Ishikawa (cell line): ENCODE measurements at regions not wholly inside any gene's neighbourhood (a gene's known extent, or its start where the extent isn't known, plus 50 kb on each side); places are given as distances from the start of the nearest gene placed in this dataset.

Experiments
- TAF1 ChIP-seq: IDR thresholded peaks from 2 replicates; pipeline ENCODE4 v1.6.1; 2012; ENCODE audit warnings: low read depth, mild to moderate bottlenecking
- TF ChIP-seq, protein P1 (sequence below): IDR thresholded peaks from 2 replicates; pipeline ENCODE4 v1.6.1; 2012

DNA sequence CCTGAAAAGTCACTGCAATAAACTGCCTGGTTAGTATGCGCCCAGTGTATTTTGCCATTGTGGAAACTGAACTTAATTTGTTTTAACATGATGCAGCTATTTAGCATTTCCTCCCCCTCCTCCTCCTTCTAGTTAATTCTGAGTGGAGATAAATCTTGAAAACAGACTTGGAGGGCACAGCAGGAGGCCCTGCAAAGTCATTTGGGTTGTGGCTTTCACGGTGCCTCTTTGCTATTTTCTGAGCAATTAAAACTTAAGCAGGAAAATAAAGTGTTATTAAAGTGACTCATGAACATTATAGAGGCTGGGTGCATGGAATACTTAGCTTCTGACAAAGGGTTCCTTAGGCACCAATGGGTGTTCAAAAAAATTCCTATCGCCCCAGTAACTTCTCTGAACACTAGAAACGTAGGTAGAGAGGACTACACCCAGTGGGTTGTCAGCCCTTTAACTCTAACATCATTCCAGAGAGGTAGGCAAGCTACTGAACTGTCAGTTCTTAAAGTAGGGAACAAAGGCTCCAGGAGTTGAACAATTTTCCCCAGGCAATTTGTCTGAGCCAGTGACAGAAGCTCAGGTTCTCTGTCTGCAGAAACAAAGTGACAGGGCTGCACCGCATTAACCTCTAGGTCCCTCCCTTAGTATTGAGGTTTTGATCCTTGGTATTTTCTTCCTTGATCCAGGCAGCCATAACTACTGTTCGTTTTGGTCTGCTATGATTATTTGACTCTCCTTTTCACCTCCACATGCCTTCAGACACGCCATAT, 158.3 kb upstream of the KIT start:
- no peak for TF ChIP-seq TAF1
- TF ChIP-seq, protein P1, sequence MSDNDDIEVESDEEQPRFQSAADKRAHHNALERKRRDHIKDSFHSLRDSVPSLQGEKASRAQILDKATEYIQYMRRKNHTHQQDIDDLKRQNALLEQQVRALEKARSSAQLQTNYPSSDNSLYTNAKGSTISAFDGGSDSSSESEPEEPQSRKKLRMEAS: no peak
